ENCODE measurements at regions not wholly inside any gene's neighbourhood (a gene's known extent, or its start where the extent isn't known, plus 50 kb on each side); places are given as distances from the start of the nearest gene placed in this dataset.

DNA sequence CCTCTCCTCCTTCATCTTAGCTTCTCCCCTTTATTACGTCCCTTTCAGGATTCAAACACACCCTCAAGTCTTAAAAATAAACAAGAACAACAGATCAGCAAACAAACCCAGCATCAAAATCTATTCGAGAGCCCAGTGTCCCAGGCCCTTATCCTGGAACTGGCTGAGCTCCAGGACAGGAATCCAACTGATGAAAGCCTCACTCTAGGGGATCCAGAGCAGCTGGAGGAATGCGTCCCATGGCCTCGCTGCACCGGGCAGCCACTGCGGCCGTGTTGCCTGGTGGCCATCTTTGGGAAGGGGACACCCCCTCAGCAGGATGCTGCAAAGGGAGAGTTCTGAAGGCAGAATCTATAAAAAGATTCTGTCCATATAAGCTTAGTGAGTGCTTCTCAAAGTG lies 156.5 kb upstream of the BMPER start (continued):
- no peak for TF ChIP-seq TAF15 (IDR thresholded peaks at IDR 0.05; ENCODE audit: low read depth, low read length)

- Histone ChIP-seq H3K4me3 (no peak overlapping the region), H3K36me3 (ENCODE audit: control insufficient read depth, insufficient read depth, low read length) (no peaks in the 10 kb centered on the region), H3K9ac (ENCODE audit: insufficient read depth in 1 of 2, low read depth in 2 of 2, low read length in 2 of 2) (no peak overlapping the region), H3K4me2 (ENCODE audit: insufficient read depth, low read length) (no peak overlapping the region), H3K9me1 (ENCODE audit: control insufficient read depth, insufficient read depth, low read length) (no peaks in the 10 kb centered on the region), H3K27me3 (ENCODE audit: control insufficient read depth in 2 of 2, insufficient read depth in 2 of 2, low read length in 2 of 2) (no peaks in the 10 kb centered on the region), H2AFZ (ENCODE audit: low read depth, low read length) (no peak overlapping the region), H3K4me1 (replicated peaks in 1 of 2; ENCODE audit: control insufficient read depth in 2 of 2, insufficient read depth in 2 of 2, low read length in 2 of 2) (no peaks in the 10 kb centered on the region), H3K79me2 (ENCODE audit: control insufficient read depth, insufficient read depth, low read length) (no peaks in the 10 kb centered on the region), H3K27ac (ENCODE audit: extremely low read depth, low read depth, low read length) (no peak overlapping the region), H4K20me1 (replicated peaks; ENCODE audit: control insufficient read depth, insufficient read depth, low read length) (no peaks in the 10 kb centered on the region), H3K9me3 (replicated peaks; ENCODE audit: control insufficient read depth, insufficient read depth, low read depth, low read length) (no peaks in the 10 kb centered on the region)
- no TSS peak for BruUV-seq (replicated peaks)
- FAIRE-seq (no peak), ATAC-seq (no peak), DNase-seq (ENCODE audit: extremely low read depth in 1 of 4, low spot score in 3 of 4) (no peak)
- in situ Hi-C loops (cut with MboI) (no loop called here), intact Hi-C loops (cut with micrococcal nuclease) (no loop called here)
- ChIA-PET POLR2A (interaction anchor here (0.6 kb wide), 1 partner anchor 1842 kb away, joined by 3 read pairs; no protein-coding TSS in a partner anchor), CTCF (ENCODE audit: low intra/inter-chr PET ratio) (no interaction called here)
- no CpG with 5 or more reads among the region's 1 CpG for WGBS (ENCODE audit: insufficient coverage, low coverage, missing lambda C conversion rate)
- TF ChIP-seq, protein P1, sequence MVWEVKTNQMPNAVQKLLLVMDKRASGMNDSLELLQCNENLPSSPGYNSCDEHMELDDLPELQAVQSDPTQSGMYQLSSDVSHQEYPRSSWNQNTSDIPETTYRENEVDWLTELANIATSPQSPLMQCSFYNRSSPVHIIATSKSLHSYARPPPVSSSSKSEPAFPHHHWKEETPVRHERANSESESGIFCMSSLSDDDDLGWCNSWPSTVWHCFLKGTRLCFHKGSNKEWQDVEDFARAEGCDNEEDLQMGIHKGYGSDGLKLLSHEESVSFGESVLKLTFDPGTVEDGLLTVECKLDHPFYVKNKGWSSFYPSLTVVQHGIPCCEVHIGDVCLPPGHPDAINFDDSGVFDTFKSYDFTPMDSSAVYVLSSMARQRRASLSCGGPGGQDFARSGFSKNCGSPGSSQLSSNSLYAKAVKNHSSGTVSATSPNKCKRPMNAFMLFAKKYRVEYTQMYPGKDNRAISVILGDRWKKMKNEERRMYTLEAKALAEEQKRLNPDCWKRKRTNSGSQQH (CRISPR knock-in tag; IDR thresholded peaks at IDR 0.05) = no peak
- TF ChIP-seq MCM5 (IDR thresholded peaks at IDR 0.05; ENCODE audit: low read depth) = no peak
- TF ChIP-seq, protein P2, sequence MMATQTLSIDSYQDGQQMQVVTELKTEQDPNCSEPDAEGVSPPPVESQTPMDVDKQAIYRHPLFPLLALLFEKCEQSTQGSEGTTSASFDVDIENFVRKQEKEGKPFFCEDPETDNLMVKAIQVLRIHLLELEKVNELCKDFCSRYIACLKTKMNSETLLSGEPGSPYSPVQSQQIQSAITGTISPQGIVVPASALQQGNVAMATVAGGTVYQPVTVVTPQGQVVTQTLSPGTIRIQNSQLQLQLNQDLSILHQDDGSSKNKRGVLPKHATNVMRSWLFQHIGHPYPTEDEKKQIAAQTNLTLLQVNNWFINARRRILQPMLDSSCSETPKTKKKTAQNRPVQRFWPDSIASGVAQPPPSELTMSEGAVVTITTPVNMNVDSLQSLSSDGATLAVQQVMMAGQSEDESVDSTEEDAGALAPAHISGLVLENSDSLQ (IDR thresholded peaks at IDR 0.05) = no peak
- TF ChIP-seq ZNF217 (CRISPR knock-in tag; IDR thresholded peaks at IDR 0.05) = no peak
- no peak for TF ChIP-seq ZFP36 (IDR thresholded peaks at IDR 0.05; ENCODE audit: low read depth, low read length, partially characterized antibody)
- no peak for TF ChIP-seq TGIF2 (CRISPR knock-in tag; IDR thresholded peaks at IDR 0.05)
- no peak for TF ChIP-seq HNRNPK (IDR thresholded peaks at IDR 0.05; ENCODE audit: low read depth, low read length, poor library complexity, severe bottlenecking)
- TF ChIP-seq NFXL1 (CRISPR knock-in tag; IDR thresholded peaks at IDR 0.05) = no peak
- TF ChIP-seq, protein P3, sequence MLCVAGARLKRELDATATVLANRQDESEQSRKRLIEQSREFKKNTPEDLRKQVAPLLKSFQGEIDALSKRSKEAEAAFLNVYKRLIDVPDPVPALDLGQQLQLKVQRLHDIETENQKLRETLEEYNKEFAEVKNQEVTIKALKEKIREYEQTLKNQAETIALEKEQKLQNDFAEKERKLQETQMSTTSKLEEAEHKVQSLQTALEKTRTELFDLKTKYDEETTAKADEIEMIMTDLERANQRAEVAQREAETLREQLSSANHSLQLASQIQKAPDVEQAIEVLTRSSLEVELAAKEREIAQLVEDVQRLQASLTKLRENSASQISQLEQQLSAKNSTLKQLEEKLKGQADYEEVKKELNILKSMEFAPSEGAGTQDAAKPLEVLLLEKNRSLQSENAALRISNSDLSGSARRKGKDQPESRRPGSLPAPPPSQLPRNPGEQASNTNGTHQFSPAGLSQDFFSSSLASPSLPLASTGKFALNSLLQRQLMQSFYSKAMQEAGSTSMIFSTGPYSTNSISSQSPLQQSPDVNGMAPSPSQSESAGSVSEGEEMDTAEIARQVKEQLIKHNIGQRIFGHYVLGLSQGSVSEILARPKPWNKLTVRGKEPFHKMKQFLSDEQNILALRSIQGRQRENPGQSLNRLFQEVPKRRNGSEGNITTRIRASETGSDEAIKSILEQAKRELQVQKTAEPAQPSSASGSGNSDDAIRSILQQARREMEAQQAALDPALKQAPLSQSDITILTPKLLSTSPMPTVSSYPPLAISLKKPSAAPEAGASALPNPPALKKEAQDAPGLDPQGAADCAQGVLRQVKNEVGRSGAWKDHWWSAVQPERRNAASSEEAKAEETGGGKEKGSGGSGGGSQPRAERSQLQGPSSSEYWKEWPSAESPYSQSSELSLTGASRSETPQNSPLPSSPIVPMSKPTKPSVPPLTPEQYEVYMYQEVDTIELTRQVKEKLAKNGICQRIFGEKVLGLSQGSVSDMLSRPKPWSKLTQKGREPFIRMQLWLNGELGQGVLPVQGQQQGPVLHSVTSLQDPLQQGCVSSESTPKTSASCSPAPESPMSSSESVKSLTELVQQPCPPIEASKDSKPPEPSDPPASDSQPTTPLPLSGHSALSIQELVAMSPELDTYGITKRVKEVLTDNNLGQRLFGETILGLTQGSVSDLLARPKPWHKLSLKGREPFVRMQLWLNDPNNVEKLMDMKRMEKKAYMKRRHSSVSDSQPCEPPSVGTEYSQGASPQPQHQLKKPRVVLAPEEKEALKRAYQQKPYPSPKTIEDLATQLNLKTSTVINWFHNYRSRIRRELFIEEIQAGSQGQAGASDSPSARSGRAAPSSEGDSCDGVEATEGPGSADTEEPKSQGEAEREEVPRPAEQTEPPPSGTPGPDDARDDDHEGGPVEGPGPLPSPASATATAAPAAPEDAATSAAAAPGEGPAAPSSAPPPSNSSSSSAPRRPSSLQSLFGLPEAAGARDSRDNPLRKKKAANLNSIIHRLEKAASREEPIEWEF (CRISPR knock-in tag; IDR thresholded peaks at IDR 0.05) = no peak
- no peak for TF ChIP-seq ILK (tag; IDR thresholded peaks at IDR 0.05; ENCODE audit: borderline replicate concordance, low read depth)
- no peak for TF ChIP-seq SREBF1 (IDR thresholded peaks at IDR 0.05; ENCODE audit: borderline replicate concordance, low read depth, low read length)
- no peak for TF ChIP-seq ZBTB8A (IDR thresholded peaks at IDR 0.05; ENCODE audit: partially characterized antibody)
- no peak for TF ChIP-seq CBX3 (IDR thresholded peaks at IDR 0.05; ENCODE audit: borderline replicate concordance in 1 of 2, low read length in 2 of 2)
- no peak for TF ChIP-seq ZNF347 (CRISPR knock-in tag; IDR thresholded peaks at IDR 0.05; ENCODE audit: low read depth)
These were observed 155.2 kb upstream of the BMPER start for GRCh38 chr7:33750177-33750576.
